Neural progenitor cell (in vitro differentiated cells): ENCODE measurements at regions not wholly inside any gene's neighbourhood (a gene's known extent, or its start where the extent isn't known, plus 50 kb on each side); places are given as distances from the start of the nearest gene placed in this dataset.

ENCODE experiments used
- DNase-seq: peaks from one replicate; pipeline ENCODE4 v3.0.0-alpha.2; 2016; ENCODE audit warnings: low spot score
- H2AFZ ChIP-seq: fragments of 200-600 bp; sonication (generic); replicated peaks from 2 replicates; pipeline ENCODE4 v1.6.1; 2016; ENCODE audit warnings: antibody characterized with exemption
- H3F3A ChIP-seq: fragments of 200-600 bp; sonication (generic); 2 replicates; pipeline ENCODE4 v1.6.1; 2016; ENCODE audit warnings: antibody characterized with exemption, low read depth
- H3K27ac ChIP-seq: fragments of 200-600 bp; sonication (generic); 2 replicates; pipeline ENCODE4 v1.5.1; 2016; ENCODE audit warnings: mild to moderate bottlenecking
- H3K27me3 ChIP-seq: fragments of 200-600 bp; sonication (generic); 2 replicates; pipeline ENCODE4 v1.6.1; 2016; ENCODE audit warnings: mild to moderate bottlenecking, moderate library complexity
- H3K36me3 ChIP-seq: fragments of 200-600 bp; sonication (generic); 2 replicates; pipeline ENCODE4 v1.5.1; 2016
- H3K4me1 ChIP-seq: fragments of 200-600 bp; sonication (generic); 2 replicates; pipeline ENCODE4 v1.6.1; 2016; ENCODE audit warnings: mixed run types
- H3K4me2 ChIP-seq: fragments of 200-600 bp; sonication (generic); 2 replicates; pipeline ENCODE4 v1.6.1; 2016
- H3K4me3 ChIP-seq: fragments of 200-600 bp; sonication (generic); 2 replicates; pipeline ENCODE4 v1.5.1; 2016
- H3K79me2 ChIP-seq: fragments of 200-600 bp; sonication (generic); 2 replicates; pipeline ENCODE4 v1.6.1; 2016; ENCODE audit warnings: low read depth
- H3K9ac ChIP-seq: fragments of 200-600 bp; sonication (generic); 2 replicates; pipeline ENCODE4 v1.6.1; 2016
- H3K9me3 ChIP-seq: fragments of 200-600 bp; sonication (generic); 2 replicates; pipeline ENCODE4 v1.5.1; 2016; ENCODE audit warnings: low read depth
- H4K20me1 ChIP-seq: fragments of 200-600 bp; sonication (generic); 2 replicates; pipeline ENCODE4 v1.6.1; 2016; ENCODE audit warnings: low read depth
- H3K27ac Mint-ChIP-seq: 3 replicates; pipeline ENCODE4 v1.8.0; 2021; ENCODE audit warnings: mixed read lengths
- H3K27me3 Mint-ChIP-seq: 2 replicates; pipeline ENCODE4 v1.8.0; 2022; ENCODE audit warnings: low read depth, mild to moderate bottlenecking, inconsistent platforms, moderate library complexity, mixed read lengths; ENCODE audit not compliant: insufficient read depth
- H3K36me3 Mint-ChIP-seq: 3 replicates; pipeline ENCODE4 v1.8.0; 2021; ENCODE audit warnings: mixed read lengths
- H3K4me1 Mint-ChIP-seq: 3 replicates; pipeline ENCODE4 v1.8.0; 2021; ENCODE audit warnings: mixed read lengths
- H3K4me3 Mint-ChIP-seq: 3 replicates; pipeline ENCODE4 v1.8.0; 2021; ENCODE audit warnings: mild to moderate bottlenecking, moderate library complexity, mixed read lengths
- H3K9me3 Mint-ChIP-seq: 3 replicates; pipeline ENCODE4 v1.8.0; 2020; ENCODE audit warnings: mixed read lengths
- EZH2 ChIP-seq: fragments of 200-600 bp; sonication (generic); IDR thresholded peaks from 2 replicates; pipeline ENCODE4 v1.6.1; 2017; ENCODE audit warnings: antibody characterized with exemption, mild to moderate bottlenecking, moderate library complexity
- EZH2phosphoT487 ChIP-seq: fragments of 200-600 bp; sonication (generic); IDR thresholded peaks from 2 replicates; pipeline ENCODE4 v1.6.1; 2017; ENCODE audit warnings: antibody characterized with exemption
- TF ChIP-seq, protein P1 (sequence below): fragments of 200-600 bp; sonication (generic); IDR thresholded peaks from 2 replicates; pipeline ENCODE4 v1.5.1; 2017; ENCODE audit warnings: antibody characterized with exemption, mild to moderate bottlenecking

DNA sequence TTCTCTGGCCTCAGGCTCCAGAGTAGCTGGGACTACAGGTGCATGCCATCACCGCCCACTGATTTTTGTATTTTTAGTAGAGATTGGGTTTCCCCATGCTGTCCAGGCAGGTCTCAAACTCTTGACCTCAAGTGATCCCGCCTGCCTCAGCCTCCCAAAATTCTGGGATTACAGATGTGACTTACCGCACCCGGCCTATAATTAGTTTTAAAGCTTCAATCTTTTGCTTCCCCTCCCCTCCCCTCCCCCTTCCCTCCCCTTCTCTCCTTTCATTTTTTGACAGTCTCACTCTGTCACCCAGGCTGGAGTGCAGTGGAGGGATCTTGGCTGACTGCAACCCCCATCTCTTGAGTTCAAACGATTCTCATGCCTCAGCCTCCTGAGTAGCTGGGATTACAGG, 433.3 kb upstream of the EDIL3 start:
- no peak overlapping the region for H3K9ac ChIP-seq
- H3K4me3 ChIP-seq, result no peak overlapping the region
- H3K27ac Mint-ChIP-seq, result no peak overlapping the region
- no peaks in the 10 kb centered on the region for H3F3A ChIP-seq
- H3K79me2 ChIP-seq, result no peaks in the 10 kb centered on the region
- no peak overlapping the region for H2AFZ ChIP-seq
- no peak for DNase-seq
- peaks cover 9% of the 10 kb centered on the region for H3K4me1 Mint-ChIP-seq
- no peaks in the 10 kb centered on the region for H3K27me3 Mint-ChIP-seq
- no peak overlapping the region for H3K27ac ChIP-seq
- TF ChIP-seq, protein P1, sequence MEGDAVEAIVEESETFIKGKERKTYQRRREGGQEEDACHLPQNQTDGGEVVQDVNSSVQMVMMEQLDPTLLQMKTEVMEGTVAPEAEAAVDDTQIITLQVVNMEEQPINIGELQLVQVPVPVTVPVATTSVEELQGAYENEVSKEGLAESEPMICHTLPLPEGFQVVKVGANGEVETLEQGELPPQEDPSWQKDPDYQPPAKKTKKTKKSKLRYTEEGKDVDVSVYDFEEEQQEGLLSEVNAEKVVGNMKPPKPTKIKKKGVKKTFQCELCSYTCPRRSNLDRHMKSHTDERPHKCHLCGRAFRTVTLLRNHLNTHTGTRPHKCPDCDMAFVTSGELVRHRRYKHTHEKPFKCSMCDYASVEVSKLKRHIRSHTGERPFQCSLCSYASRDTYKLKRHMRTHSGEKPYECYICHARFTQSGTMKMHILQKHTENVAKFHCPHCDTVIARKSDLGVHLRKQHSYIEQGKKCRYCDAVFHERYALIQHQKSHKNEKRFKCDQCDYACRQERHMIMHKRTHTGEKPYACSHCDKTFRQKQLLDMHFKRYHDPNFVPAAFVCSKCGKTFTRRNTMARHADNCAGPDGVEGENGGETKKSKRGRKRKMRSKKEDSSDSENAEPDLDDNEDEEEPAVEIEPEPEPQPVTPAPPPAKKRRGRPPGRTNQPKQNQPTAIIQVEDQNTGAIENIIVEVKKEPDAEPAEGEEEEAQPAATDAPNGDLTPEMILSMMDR, result no peak
- TF ChIP-seq EZH2 (no peak), EZH2phosphoT487 (no peak)
- no peaks in the 10 kb centered on the region for H4K20me1 ChIP-seq
- no peaks in the 10 kb centered on the region for H3K36me3 ChIP-seq
- H3K4me3 Mint-ChIP-seq, result no peak overlapping the region
- no peaks in the 10 kb centered on the region for H3K27me3 ChIP-seq
- H3K4me2 ChIP-seq, result no peak overlapping the region
- H3K9me3 Mint-ChIP-seq, result no peaks in the 10 kb centered on the region
- no peaks in the 10 kb centered on the region for H3K9me3 ChIP-seq
- no peaks in the 10 kb centered on the region for H3K36me3 Mint-ChIP-seq
- no peaks in the 10 kb centered on the region for H3K4me1 ChIP-seq

DNA sequence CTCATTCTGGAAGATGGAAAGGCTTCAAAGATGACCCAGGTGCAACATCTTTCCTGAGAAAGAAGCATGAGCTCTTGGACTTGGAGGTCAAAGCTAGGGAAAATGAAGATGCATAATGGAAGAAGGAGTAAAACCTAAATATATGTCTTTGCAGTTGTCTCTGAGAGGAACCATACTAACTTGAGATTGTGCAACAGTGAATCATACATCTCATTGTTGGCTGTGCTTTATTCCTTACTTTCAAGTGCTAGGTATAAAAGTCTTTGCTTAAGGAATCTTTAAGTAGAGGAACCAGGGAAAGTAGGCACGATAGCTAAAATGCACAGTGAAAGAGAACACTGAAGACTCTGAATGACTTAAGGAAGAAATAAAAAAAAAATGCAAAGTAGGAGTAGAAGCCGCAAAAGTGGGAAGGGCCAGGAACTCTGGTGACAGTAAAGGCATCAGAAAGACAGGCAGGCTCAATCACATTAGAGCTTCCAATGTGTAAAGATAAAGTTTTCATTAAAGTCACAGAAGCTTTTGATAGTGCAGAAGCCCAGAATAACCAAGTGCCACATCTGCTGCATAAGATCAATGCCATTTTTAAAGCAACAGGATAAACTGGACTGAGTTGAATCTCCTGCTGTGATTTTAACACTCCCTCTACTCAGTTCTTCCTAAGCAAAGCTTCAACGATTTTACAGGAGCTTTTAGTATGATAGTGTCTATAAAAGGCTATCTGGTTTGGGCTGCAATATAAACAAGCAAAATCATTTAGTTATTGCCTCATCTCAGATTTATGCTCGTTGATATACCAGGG, 432.3 kb upstream of the EDIL3 start:
- Mint-ChIP-seq H3K27me3 (no peaks in the 10 kb centered on the region), H3K4me3 (no peak overlapping the region), H3K4me1 (peaks cover 9% of the 10 kb centered on the region), H3K9me3 (no peaks in the 10 kb centered on the region), H3K27ac (no peak overlapping the region), H3K36me3 (no peaks in the 10 kb centered on the region)
- H3K9me3 ChIP-seq, result no peaks in the 10 kb centered on the region
- H3K4me3 ChIP-seq, result no peak overlapping the region
- no peaks in the 10 kb centered on the region for H4K20me1 ChIP-seq
- H3K79me2 ChIP-seq, result no peaks in the 10 kb centered on the region
- H3K4me1 ChIP-seq, result no peaks in the 10 kb centered on the region
- H2AFZ ChIP-seq, result peak overlapping the region; percentile 14
- no peak overlapping the region for H3K27ac ChIP-seq
- H3F3A ChIP-seq, result no peaks in the 10 kb centered on the region
- no peak for DNase-seq
- no peaks in the 10 kb centered on the region for H3K27me3 ChIP-seq
- H3K36me3 ChIP-seq, result no peaks in the 10 kb centered on the region
- no peak overlapping the region for H3K4me2 ChIP-seq
- no peak overlapping the region for H3K9ac ChIP-seq
- TF ChIP-seq, protein P1, result no peak
- TF ChIP-seq EZH2, result no peak
- no peak for TF ChIP-seq EZH2phosphoT487

DNA sequence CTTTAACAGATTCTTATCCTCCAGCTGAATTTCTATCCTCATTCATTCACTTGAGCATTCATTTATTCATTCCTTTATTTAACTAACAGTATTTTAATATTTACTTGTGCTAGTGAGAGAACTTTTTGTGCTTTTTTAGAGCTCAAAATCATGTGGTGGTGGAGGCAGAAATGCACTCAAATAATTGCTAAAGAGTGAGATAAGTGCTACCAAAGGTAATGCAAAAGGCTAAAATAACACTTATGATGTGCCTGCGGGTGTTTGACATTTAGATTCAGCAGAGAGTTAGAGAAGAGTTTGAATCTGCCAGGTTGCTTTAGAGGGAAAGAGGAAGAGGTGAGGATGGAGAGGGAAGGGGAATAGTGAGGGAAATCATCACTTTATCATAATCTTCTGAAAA, 431.5 kb upstream of the EDIL3 start:
- Histone ChIP-seq H3K79me2 (no peaks in the 10 kb centered on the region), H3K9me3 (no peaks in the 10 kb centered on the region), H3K4me3 (no peak overlapping the region), H3K27me3 (no peaks in the 10 kb centered on the region), H3K36me3 (no peaks in the 10 kb centered on the region), H4K20me1 (no peaks in the 10 kb centered on the region), H3K27ac (no peak overlapping the region), H3K4me2 (no peak overlapping the region), H3K4me1 (no peaks in the 10 kb centered on the region), H2AFZ (no peak overlapping the region), H3F3A (no peaks in the 10 kb centered on the region), H3K9ac (no peak overlapping the region)
- H3K4me1 Mint-ChIP-seq, result peaks cover 9% of the 10 kb centered on the region
- TF ChIP-seq EZH2 (no peak), EZH2phosphoT487 (no peak)
- TF ChIP-seq, protein P1, result no peak
- DNase-seq, result no peak
- no peaks in the 10 kb centered on the region for H3K27me3 Mint-ChIP-seq
- no peak overlapping the region for H3K27ac Mint-ChIP-seq
- H3K4me3 Mint-ChIP-seq, result no peak overlapping the region
- no peaks in the 10 kb centered on the region for H3K9me3 Mint-ChIP-seq
- H3K36me3 Mint-ChIP-seq, result no peaks in the 10 kb centered on the region
